AG20443 (cell line): ENCODE measurements at regions not wholly inside any gene's neighbourhood (a gene's known extent, or its start where the extent isn't known, plus 50 kb on each side); places are given as distances from the start of the nearest gene placed in this dataset.

Experiments
- DNase-seq: peaks from one replicate; pipeline ENCODE4 v3.0.0; 2012; ENCODE audit warnings: low spot score, mixed read lengths

DNA sequence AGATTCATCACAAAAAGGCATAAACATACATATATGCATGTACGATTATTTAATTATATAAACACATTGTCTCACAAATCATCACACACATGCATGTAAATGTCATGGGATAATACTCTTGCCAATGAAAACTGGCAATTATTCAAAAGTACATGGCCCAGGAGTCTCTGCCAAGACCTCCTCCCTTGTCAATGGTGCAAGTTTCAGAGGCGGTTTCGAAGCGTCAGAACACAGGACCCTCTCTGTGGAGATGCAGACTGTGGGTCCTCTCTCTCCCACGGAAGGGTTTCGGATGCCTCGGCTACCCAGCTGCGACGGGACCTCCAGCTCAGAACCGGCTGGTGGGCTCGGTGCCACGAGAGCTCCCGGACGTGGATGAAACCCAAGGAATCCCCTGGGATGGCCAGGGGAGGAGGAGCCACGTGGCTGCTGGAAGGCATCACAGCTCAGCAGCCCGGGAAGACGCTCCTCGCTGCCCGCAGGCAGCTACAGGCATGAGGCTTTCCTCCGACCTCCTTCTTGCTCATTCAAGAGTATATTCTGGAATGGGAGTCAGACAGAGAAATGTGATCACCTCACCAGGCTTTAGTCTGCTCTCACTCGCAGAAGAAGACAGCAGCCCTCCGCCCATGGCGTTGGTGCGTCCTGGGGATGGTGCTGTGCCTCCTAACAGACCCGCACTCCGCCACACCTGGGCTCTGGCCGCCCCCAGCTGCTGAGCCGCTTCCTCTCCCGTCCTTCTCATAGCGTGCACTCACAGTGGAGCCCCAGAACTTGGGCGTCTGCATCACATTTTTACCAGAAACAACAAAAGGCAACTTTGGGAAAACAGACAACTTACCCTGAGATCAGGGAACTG is 308.8 kb downstream of the IRX2 start:
- DNase-seq: no peak

DNA sequence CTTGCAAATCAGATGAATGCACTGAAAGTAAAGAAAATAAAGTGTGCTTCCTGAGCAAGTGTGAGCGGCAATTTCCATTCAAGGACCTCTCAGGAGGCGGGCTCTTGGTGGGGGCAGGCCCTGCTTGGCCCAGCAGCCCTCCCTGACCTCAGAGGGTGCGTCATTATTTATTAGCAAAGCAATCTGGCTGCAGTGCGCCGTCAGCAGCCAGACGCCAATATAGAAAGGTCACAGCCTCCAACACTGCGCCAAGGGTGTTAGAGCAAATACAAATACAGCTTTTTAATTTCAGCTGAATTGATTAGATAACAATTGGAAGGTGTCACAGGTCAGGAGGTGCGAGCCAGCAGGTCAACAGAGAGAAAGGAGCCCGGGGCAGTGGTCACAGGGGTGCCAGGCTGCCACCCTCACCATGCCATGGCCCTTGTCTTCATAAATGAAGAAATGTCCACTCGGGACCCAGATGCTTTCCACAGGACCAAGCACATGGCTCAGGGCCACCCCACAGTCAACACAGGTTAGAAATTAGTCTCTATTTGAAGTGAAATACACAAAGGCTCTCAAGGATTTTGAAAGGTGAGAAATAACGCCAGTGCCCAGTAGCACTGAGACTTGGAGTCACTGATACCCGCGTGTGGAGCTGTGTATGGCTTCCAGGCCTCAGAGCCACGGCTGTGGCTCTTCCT is 309.8 kb downstream of the IRX2 start:
- no peak for DNase-seq

DNA sequence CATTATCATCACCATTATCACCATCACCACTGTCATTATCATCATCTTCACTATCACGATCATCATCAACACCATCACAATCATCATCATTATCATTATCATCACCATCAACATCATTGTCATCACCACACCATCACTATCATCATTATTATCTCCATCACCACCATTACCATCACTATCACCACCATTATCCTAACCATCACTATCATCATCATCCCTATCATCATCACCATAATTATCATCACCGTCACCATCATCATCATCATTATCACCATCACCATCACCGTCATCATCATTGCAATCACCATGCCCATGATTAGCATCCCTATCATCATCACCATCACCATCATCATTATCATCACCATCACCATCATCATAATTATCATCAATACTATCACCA is 311.9 kb downstream of the IRX2 start:
- no peak for DNase-seq

DNA sequence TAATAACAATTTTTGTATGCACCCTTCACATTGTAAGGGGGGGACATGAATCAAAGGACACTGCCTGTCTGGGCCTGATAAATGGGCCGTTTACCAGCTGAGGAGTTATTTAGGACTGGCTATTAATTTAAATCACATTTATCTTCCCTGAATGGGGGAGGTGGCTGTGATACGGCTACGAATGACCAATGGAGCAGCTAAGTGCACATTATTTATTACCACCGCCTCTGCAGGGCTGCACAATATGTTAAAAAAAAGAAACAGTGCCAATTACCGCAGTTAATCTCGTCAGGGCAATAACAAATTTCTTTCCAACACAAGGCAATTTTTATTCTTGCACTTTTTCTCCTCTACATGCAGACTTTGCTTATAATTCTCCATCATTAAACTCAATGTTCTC is 318.4 kb downstream of the IRX2 start:
- no peak for DNase-seq

DNA sequence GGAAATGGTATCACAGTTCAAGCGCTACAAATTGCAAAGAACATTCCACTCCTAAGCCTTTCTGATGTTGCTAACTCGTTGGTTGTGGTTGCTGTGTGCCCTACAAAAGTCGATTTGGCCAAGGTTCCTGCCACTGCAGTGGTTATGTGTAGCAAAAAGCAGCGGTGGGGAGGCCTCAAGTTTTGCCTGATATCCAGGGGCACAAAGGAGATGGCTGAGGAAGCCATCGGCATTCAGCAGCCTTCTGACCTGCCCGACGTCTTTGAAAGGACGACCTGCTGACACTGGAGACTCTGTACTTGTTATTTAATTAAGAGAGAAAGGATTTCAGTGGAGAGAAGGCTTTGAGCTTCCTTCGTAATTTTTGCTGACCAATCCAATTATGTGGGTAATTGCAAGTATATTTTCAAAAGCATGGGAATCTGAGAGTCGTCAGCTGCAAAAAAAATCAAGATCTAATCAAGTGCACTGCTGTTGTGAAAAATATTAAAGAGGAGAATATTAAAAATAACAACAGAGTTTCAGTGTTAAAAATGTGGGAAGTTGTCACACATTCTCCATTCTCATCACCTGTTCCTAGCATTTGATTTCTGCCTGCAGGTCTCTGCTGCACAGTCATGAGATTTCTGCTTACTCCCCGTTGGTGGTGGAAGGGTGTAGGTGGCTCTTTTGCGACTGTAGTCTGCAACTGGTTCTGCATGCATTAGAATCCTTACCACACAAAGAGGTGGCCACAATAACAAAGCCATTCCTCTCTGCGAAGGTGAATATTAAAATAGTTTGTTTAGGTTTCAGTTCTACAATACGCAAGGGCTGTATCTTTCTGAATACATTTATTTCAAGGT is 319.2 kb downstream of the IRX2 start:
- no peak for DNase-seq

DNA sequence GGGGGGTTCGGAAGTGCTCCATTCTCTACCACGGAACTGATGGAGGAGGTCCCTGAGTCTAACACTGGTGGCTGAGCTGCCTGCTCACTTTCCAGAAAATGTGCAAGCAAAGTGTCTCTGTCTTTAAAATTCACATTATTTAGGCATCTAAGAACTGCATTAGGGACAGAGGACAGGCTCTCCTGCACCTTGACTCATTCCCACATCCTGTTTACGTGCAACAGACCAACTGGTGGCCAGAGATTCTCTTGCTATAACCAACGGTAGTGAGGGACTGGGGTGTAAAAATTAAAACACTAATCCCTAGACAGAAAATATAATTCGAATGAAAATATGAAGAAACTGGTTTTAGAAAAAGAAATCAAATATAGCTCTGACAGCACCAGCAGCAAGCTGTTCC is 320.9 kb downstream of the IRX2 start:
- DNase-seq: no peak

DNA sequence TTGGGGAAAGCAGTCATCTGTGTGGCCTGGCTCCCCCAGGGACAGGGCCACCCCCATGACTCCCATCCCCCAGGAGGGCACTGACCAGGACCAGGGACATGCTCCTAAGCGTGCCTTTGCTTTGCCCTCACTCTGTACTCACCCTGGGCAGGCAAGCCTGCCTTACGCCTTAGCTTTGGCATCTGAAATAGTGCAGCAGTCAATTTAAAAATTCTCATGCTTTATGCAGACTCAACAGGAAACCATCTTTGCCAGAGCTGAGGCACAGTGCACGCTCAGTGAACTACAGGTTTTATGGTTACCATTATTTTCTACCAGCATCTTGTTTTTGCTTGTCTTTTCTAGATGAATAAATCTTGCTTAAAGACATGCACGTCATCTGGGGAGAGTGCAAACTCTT is 323.5 kb downstream of the IRX2 start:
- DNase-seq: no peak

DNA sequence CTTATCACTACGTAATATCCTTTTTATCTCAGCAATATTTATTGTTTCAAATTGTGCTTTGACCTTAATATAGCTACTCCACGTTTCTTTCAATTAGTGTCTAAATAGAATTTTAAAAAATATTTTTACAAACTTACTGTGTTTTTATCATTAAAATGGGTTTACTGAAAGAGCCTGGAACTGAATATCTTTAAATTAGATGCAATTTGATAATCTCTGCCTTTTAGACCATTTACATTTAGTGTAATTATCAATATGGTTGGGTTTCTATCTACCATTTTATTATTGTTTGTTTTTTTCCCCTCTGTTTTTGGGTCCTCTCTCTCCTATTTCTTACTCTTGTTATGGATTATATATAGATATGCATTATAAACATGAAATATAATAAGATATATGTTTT is 327.8 kb downstream of the IRX2 start:
- DNase-seq: no peak

DNA sequence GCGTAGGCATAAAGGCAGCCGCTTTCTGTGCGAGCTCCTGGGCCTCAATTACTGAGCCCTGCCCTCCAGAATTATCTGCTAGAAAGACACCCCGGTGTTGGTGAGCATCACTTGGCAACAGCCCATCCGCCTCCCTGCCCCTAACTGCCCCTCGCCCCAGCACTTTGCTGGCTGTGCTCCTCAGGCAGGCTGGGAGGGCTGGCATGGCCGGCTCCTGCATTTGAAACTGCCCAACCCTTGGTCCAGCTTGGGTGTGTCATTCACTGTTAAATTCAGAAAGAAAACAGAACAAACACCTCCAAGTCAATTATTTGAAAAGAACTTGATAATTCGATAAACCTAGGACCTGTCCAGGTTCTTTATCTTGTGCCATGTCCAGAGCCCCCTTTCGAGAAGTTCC is 334.2 kb downstream of the IRX2 start:
- no peak for DNase-seq

DNA sequence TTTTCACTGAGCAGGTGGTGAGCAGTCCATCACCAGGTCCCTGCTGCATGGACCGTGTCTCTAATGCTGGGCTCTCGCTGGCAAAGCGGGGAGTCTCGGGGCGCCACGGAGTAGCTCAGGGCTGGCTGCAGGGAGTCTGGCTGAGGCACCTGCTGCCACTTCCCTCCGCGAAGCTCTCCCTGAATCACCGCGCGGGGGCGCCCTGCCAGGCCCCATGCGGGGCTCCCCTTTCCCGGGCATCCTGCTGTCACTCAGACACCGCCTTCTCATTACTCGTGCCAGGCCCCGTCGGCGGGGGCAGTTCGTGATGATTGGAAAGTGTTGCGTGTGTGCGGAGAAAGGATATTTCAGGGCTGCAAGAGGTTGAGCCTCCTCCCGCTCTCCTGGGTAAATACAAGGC is 335.8 kb downstream of the IRX2 start:
- DNase-seq: no peak

DNA sequence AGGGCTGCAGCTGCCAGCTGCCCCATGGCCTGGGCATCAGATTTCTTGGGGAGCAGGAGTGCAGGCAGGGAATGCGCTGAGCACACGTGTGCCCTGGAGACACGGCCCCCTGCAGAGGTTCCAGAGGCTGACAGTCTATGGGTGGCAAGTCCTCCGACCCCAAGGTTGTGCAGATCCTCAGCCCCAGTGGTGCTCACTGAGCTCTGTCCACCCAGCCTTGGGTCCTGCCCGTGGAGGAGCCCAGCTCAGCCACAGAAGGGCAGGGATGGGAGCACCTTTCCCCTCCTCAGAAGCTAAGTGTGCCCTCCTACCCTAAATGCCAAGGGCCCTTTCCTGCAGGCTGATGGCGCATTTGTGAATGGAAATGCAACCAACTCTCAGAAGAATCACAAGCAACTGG is 341.0 kb downstream of the IRX2 start:
- DNase-seq: no peak

DNA sequence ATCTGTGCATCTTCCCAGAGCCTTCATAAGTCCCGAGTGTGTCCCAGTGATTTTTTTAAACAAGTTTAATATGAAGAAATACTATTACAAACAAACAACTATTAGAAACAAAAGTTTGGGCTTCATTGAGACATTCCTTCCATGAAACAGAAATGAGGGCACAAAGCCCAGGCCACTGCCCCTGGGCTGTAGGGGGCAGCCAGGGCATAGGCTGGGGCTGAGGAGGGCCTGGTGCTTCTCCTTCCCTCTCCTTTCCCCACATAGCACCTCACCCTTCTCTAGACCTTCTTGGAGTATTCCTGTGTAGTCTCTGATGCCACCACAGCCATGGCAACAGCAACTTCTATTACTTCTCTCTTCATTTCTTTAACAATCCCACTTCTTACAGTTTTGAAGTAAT is 348.2 kb downstream of the IRX2 start:
- no peak for DNase-seq

DNA sequence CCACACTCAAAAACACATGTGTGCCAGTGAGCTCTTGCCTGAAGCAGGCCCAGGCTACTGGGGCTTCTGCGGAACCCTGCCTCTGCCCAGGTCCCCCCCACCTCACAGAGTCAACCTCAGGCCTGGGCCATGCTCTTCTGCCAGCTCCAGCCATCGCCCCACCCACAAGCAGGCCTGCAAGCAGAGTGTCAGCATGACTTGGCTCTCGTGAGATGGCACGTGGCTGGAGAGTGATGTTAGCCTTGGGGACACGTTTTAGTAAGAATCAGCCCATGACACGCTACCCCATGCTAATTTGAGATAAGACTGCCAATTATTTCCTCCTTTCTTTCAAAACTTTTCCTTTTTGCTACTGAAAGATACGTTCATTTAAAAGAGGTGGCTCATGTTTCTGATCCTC is 351.7 kb downstream of the IRX2 start:
- DNase-seq: no peak

DNA sequence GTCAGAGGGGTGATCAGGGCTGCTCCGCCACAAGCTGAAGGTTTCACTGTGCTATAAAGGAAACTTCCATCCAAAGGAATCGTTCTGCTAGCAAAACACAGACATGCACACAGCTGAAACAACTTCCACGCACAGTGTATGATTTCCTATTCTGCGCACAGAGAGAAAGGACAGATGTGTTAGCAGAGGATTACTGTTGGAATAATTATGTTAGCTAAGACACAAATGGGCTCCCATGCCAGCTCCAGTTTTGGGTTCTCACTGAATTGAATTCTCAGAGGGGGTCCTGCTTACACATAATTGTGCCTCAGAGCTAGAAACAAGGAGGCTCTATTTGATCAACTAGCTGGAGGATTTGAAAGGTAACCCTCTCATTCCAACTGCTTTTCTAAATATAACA is 352.4 kb downstream of the IRX2 start:
- DNase-seq: no peak

DNA sequence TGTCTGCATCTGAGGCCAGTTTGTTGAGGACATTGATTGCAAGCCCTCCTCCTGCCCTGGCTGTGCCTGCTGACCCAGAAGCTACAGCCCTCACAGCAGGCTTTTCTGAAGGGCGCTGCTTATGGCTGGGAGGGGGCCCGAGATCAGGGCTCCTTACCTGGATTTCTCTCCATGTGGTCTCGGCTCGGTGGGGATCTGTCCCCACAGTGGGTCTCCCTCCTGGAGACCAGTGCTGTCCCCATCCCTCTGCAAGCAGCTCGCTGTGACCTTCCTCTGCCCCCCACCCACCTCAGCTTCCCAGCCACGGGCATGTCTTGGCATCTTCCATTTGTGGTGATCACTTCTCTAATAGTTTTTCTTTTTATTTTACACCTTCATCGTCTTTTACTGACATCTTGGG is 357.9 kb downstream of the IRX2 start:
- DNase-seq: no peak

DNA sequence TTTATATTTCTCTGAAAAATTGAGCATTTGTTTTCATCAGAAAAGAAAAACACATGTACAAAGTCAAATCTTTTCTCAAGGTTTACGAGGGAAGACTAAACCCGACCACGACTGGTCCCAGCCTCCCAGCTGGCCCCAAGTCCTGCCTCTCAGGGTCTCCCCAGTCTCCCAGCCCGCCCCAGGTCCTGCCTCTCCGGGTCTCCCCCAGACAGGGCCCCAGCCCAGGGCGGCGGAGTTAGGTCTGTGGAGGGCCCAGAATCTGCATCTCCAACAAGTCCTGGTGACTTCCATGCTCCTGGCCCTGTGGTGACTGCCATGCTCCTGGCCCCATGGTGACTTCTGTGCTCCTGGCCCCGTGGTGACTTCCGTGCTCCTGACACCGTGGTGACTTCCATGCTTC is 359.9 kb downstream of the IRX2 start:
- no peak for DNase-seq

DNA sequence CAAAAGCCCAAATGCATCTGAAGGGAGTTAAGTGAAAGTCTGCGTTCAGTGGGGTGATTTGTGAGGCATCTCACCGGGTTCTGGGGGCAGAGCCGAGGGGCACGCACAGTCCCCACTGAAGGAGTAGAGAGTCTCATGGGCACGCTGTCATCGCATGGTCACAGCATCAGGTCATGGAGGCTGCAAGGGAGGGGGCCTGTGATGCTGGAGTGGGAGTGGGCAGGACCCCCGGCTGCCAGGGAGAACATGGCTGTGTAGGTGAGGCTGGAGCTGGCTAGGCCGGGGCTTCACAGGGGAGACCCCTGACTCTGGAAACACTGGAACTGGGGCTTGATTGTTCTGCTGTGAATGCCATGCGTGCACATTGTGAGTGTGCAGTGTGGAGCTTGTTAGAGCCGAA is 360.5 kb downstream of the IRX2 start:
- DNase-seq: no peak

DNA sequence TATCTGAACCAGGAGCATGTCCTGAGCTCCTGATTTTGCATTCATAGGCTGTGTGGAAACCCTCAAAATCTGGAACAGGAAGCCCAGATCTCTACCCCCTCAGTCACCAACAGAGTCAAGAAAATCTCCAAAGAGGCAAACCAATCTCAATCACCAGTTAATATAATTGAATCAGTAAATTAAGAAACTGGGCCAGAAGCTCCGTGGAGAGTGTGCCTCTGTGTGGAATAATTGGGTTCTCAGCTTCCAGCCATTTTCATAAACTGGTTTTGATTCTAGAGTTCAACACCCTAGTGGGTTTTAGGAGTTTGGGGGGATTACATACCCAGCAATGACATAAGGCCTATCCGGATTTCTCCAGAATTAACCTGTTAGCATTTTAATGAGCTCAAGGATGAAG is 362.9 kb downstream of the IRX2 start:
- no peak for DNase-seq

DNA sequence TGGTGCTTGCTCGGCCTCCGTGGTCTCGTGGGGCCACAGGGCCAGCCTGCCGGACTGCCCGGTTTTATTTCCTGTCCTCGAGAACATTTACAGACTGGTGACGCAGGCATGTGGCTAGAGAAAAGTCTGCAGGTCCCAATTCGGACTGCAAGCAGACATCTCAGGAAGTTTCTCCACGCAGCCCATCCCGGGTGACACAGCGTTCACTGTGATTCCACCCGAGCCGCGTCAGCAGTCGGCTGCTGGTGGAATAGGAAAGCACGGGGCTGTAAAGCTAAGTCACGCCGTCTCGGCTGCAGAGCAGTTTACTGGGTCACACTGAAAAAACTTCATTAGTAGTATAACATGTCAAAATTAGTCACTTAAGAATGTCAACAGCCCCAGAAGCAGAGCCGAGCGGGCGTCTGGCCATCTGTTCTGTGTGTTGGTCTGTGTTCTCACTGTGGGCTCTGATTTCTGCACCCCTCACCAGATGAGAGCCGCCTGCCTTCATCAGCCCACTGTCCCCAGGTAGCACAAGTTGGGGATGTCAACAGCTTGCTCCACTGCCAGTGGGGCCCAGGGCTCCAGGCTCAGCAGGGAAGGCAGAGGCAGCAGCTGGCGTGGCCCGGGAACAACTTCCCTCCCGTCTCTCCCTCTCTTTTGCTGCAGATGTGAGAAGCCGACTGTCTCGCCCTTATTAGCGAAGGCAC is 363.7 kb downstream of the IRX2 start:
- no peak for DNase-seq

DNA sequence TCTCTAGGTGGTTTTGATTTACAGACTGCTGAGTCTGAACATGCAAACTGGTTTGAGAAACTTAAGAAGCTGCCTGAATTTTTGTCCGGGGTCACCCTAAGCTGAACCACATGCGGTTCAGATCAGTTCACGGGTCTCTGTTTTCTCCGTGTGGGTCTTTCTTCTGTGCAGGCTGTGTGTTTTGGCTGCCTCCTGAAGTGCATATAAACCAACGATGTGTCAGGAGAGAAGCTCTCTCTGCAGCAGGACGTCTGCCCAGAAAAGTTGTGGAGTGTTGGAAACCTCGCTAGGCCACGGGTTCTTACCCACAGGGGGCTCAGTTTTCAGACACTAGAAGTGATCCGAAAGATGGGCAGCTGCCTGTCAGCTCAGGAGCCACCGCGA is 364.2 kb downstream of the IRX2 start:
- no peak for DNase-seq

DNA sequence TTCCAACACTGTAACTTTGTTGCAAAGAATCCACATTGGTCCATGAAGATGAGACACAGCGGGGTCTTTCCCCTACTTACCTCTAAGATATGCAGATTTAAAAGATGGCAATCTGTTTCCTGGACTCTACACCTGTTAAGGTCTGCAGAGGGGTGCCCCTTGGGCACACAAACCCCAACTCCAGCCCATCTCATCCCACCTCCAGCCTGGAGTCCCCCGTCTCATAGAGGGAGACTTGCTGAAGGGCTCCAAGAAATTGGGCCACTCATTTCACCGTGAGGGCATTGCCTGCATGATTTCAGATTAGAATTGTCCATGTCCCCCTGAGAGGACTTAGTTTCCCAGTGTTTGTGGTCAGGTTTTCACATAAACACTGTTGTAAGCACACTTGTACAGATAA is 365.7 kb downstream of the IRX2 start:
- no peak for DNase-seq

DNA sequence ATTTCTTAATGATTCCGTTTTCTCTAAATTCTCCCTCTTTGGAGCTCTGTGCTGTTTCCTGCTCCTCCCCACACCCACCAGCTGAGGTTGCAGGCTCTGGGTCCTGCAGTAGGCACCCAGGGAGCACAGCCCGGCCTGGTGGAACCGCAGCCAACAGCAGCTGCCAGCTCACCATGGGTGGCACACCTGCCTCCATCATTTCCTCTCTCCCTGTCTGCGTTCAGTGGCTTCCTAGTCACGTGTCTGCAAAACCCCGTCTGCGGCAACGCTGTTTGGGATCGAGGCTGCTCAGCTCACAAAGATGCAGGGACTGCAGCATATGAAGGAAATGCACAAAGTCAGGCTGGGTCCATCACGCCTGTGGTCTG is 367.8 kb downstream of the IRX2 start:
- no peak for DNase-seq
